Upper lobe of right lung (tissue), 1 donor: ENCODE measurements at regions not wholly inside any gene's neighbourhood (a gene's known extent, or its start where the extent isn't known, plus 50 kb on each side); places are given as distances from the start of the nearest gene placed in this dataset.

Experiments
- ATAC-seq: fragments of 200-7000 bp; cut with Tn5 transposase; one replicate; pipeline ENCODE4 v1.9.1; 2020; ENCODE audit warnings: mild to moderate bottlenecking, moderate library complexity
- DNase-seq: peaks from one replicate; pipeline ENCODE4 v3.0.0-alpha.2; 2020
- H3K27ac ChIP-seq: fragments of 200-600 bp; one replicate; pipeline ENCODE4 v1.8.0; 2022
- H3K27me3 ChIP-seq: fragments of 200-600 bp; one replicate; pipeline ENCODE4 v1.8.0; 2022; ENCODE audit warnings: mild to moderate bottlenecking
- H3K36me3 ChIP-seq: fragments of 200-600 bp; one replicate; pipeline ENCODE4 v1.8.0; 2022
- H3K4me1 ChIP-seq: fragments of 200-600 bp; one replicate; pipeline ENCODE4 v1.8.0; 2022
- H3K4me3 ChIP-seq: fragments of 200-600 bp; one replicate; pipeline ENCODE4 v1.8.0; 2022; ENCODE audit warnings: mild to moderate bottlenecking
- H3K9me3 ChIP-seq: fragments of 200-600 bp; one replicate; pipeline ENCODE4 v1.8.0; 2022
- CTCF ChIP-seq: fragments of 200-600 bp; IDR thresholded peaks from one replicate; pipeline ENCODE4 v1.8.0; 2022; ENCODE audit warnings: antibody characterized with exemption
- intact Hi-C: fragments of 100-400 bp; cut with DNase I; formaldehyde crosslinking; loops from one replicate; pipeline ENCODE4 v1.11.0; 2022
- donor health status: DM: no; HTN: yes; CAD: no; lungs with severe emphysema.

- Histone ChIP-seq H3K27ac (no peak overlapping the region), H3K27me3 (peaks cover 7% of the 10 kb centered on the region), H3K4me1 (no peaks in the 10 kb centered on the region), H3K36me3 (no peaks in the 10 kb centered on the region), H3K4me3 (no peak overlapping the region), H3K9me3 (no peaks in the 10 kb centered on the region)
- DNase-seq, result no peak
- no peak for ATAC-seq
- no peak for TF ChIP-seq CTCF
- intact Hi-C loops, result loop anchor here (10.0 kb wide), 1 partner anchor 242 kb away; no protein-coding TSS in a partner anchor
Measured at GRCh38 chr5:54902791-54903473, 82.5 kb downstream of the ESM1 start.

GRCh38 chr5:54900984-54901725, 84.2 kb downstream of the ESM1 start:
- DNase-seq (no peak), ATAC-seq (peak; percentile 72)

DNA sequence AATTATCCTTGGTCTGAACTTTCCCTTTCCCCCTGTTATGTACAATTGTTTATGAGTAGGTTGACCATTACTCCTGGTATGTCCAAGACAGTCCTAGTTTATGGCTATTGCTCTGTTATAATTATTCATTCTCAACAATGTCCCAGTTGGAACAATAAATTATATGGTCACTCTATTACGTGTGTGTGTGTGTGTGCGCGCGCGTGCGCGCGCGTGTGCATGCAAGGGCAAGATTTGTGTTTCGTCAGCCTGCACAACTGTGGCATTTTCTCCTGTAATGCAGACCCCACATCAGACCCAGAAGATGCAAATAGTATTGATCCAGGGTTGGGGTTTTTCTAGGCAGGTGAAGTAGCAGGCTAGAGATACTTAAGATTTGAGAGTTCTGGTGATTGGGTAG, 88.4 kb downstream of the ESM1 start:
- peaks cover 7% of the 10 kb centered on the region for H3K27me3 ChIP-seq
- H3K9me3 ChIP-seq, result no peaks in the 10 kb centered on the region
- intact Hi-C loops, result no loop called here
- TF ChIP-seq CTCF, result no peak
- no peaks in the 10 kb centered on the region for H3K4me1 ChIP-seq
- ATAC-seq (no peak), DNase-seq (no peak)
- H3K27ac ChIP-seq, result no peak overlapping the region
- H3K36me3 ChIP-seq, result no peaks in the 10 kb centered on the region
- H3K4me3 ChIP-seq, result no peak overlapping the region

More at GRCh38 chr5:54900984-54901725, 84.2 kb downstream of the ESM1 start:
- Histone ChIP-seq H3K4me1 (no peaks in the 10 kb centered on the region), H3K4me3 (no peak overlapping the region), H3K27ac (no peak overlapping the region), H3K9me3 (no peaks in the 10 kb centered on the region), H3K36me3 (no peaks in the 10 kb centered on the region), H3K27me3 (peaks cover 7% of the 10 kb centered on the region)
- no peak for TF ChIP-seq CTCF
- intact Hi-C loops, result loop anchor here (10.0 kb wide), 1 partner anchor 244 kb away; no protein-coding TSS in a partner anchor

DNA sequence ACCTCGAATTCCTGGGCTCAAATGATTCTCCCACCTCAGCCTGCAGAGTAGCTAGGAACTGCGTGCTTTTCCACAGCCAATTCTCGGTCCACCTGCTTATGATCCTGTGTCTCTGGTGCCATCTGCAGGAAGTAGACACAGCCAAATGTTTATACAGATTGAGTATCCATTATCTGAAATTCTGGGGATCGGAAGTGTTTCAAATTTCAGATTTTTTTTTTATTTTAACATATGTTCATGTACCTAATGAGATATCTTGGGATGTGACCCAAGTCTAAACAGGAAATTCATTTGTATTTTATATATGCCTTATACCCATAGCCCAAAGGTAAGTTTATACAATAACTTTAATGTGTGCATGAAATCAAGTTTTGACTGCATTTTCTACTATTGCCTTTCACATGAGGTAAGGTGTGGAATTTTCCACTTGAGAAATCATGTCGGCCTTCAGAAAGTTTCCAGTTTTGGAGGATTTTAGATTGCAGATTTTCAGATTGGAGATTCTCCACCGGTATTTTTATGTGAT, 89.5 kb downstream of the ESM1 start:
- Histone ChIP-seq H3K27me3 (peaks cover 7% of the 10 kb centered on the region), H3K4me1 (no peaks in the 10 kb centered on the region), H3K27ac (no peak overlapping the region), H3K9me3 (no peaks in the 10 kb centered on the region), H3K36me3 (no peaks in the 10 kb centered on the region), H3K4me3 (no peak overlapping the region)
- intact Hi-C loops, result no loop called here
- ATAC-seq (peak; percentile 66), DNase-seq (no peak)
- peak; percentile 44 for TF ChIP-seq CTCF

DNA sequence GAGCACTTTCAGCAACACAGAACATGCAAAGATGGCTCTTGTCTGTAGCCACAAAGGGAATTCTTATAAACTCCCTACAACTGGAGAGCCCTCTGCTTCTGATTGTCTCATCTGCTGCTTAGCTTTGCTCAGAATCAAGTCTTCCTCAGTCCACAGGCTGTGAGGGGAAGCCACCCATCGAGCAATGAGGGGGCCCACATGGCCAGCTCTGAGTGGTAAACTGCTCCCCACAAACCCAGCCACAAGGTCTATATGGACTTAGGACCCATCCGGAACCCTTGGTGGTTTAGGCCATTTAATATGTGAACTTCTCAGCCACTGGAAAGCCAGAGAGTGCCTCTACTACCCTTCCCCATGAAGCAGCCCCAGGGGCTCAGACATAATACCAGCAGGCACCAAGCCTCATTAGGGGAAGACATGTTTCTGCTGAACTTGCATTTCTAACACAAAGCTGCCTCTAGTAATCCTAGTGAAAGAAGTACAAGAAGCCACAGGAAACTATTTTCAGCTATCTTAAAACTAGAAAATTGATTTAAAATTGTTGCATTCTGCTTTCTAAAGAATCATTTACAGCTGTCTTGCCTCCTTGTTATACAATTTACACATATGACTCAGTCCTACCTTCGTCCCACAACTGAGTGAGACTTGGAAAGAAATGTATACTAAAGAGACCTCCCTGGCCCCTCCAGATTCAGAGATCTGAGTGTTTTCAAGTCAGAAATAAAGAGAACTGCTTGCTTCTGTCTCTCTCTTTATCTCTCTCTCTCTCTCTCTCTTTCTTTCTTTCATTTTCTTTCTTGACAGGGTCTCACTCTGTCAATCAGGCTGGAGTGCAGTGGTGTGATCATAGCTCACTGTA, 90.2 kb downstream of the ESM1 start:
- no peak overlapping the region for H3K27ac ChIP-seq
- DNase-seq (no peak), ATAC-seq (peak; percentile 16)
- no peaks in the 10 kb centered on the region for H3K9me3 ChIP-seq
- no peak overlapping the region for H3K4me3 ChIP-seq
- H3K27me3 ChIP-seq, result peaks cover 7% of the 10 kb centered on the region
- no peaks in the 10 kb centered on the region for H3K36me3 ChIP-seq
- no peak for TF ChIP-seq CTCF
- intact Hi-C loops, result no loop called here
- no peaks in the 10 kb centered on the region for H3K4me1 ChIP-seq
